Muscle layer of colon (tissue), 2 donors: ENCODE measurements at regions not wholly inside any gene's neighbourhood (a gene's known extent, or its start where the extent isn't known, plus 50 kb on each side); places are given as distances from the start of the nearest gene placed in this dataset.
A peak's percentile ranks its signal among the peaks of the same experiment; 100 is the strongest.
"Not testable (repeated sequence)": the region's sequence is repeated elsewhere in the genome, so short reads cannot be mapped to it uniquely, and the experiment has no call there.

ENCODE experiments used
- H3K27ac ChIP-seq: one replicate; pipeline ENCODE4 v1.7.0; 2013; ENCODE audit warnings: low read depth, mild to moderate bottlenecking, low read length, moderate library complexity
- H3K27me3 ChIP-seq, 2 donors: one replicate each; pipeline ENCODE4 v1.7.0; 2013; ENCODE audit warnings: low read length in 2 of 2, mild to moderate bottlenecking in 2 of 2; ENCODE audit not compliant: insufficient read depth in 2 of 2, control insufficient read depth in 1 of 2
- H3K36me3 ChIP-seq: one replicate; pipeline ENCODE4 v1.7.0; 2013; ENCODE audit warnings: mild to moderate bottlenecking, low read length; ENCODE audit not compliant: insufficient read depth
- H3K4me1 ChIP-seq: one replicate; pipeline ENCODE4 v1.7.0; 2013; ENCODE audit warnings: mild to moderate bottlenecking, low read length; ENCODE audit not compliant: insufficient read depth
- H3K4me3 ChIP-seq, 2 donors: one replicate each; pipeline ENCODE4 v1.7.0; 2013; ENCODE audit warnings: low read length in 2 of 2, low read depth in 1 of 2, mild to moderate bottlenecking in 1 of 2, moderate library complexity in 1 of 2
- H3K9ac ChIP-seq: one replicate; pipeline ENCODE4 v1.7.0; 2013; ENCODE audit warnings: low read length
- H3K9me3 ChIP-seq: one replicate; pipeline ENCODE4 v1.7.0; 2013; ENCODE audit warnings: mild to moderate bottlenecking, low read length
- donor health status: abdominal sarcoma.
- donor health status: Adenocarcinoma of cecum.

- H3K4me3 ChIP-seq: no peak overlapping the region
- H3K4me1 ChIP-seq: no peaks in the 10 kb centered on the region
Observed at GRCh38 chrX:40950546-40950945, 134.7 kb upstream of the USP9X start.

GRCh38 chrX:40951407-40951806 lies 133.8 kb upstream of the USP9X start:
- H3K9ac ChIP-seq, H3K4me1 ChIP-seq, H3K9me3 ChIP-seq, H3K27me3 ChIP-seq, H3K27ac ChIP-seq, H3K36me3 ChIP-seq, H3K4me3 ChIP-seq: not testable (repeated sequence)

More at GRCh38 chrX:40950546-40950945, 134.7 kb upstream of the USP9X start:
- no peaks in the 10 kb centered on the region for H3K36me3 ChIP-seq
- no peaks in the 10 kb centered on the region for H3K27me3 ChIP-seq
- H3K9ac ChIP-seq: no peak overlapping the region
- no peaks in the 10 kb centered on the region for H3K9me3 ChIP-seq
- no peak overlapping the region for H3K27ac ChIP-seq

GRCh38 chrX:40952855-40953254 lies 132.4 kb upstream of the USP9X start:
- no peaks in the 10 kb centered on the region for H3K27me3 ChIP-seq
- no peaks in the 10 kb centered on the region for H3K9me3 ChIP-seq
- H3K4me3 ChIP-seq: peak overlapping the region in 1 of 2 donors; percentile 2
- H3K4me1 ChIP-seq: no peaks in the 10 kb centered on the region
- H3K36me3 ChIP-seq: no peaks in the 10 kb centered on the region
- H3K27ac ChIP-seq: no peak overlapping the region
- no peak overlapping the region for H3K9ac ChIP-seq

GRCh38 chrX:40953369-40953768 lies 131.9 kb upstream of the USP9X start:
- Histone ChIP-seq H3K36me3 (no peaks in the 10 kb centered on the region), H3K4me1 (no peaks in the 10 kb centered on the region), H3K27me3 (no peaks in the 10 kb centered on the region), H3K4me3 (peak overlapping the region in 1 of 2 donors; percentile 2), H3K9ac (no peak overlapping the region), H3K9me3 (no peaks in the 10 kb centered on the region), H3K27ac (no peak overlapping the region)

DNA sequence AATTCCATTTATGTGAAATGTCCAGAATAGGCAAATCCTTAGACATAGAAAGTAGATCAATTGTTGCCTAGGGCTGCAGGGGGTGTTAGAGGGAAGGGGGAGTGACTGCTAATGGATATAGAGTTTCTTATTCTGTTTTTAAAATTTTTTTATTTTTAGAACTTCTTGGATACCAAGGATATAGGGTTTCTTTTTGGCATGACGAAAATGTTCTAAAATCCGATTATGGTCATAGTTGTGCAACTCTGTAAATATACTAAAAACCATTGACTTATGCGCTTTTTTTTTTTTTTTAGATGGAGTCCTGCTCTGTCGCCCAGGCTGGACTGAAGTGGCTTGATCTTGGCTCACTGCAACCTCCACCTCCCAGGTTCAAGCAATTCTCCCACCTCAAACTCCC lies 125.2 kb upstream of the USP9X start:
- Histone ChIP-seq H3K4me3 (no peak overlapping the region), H3K4me1 (no peaks in the 10 kb centered on the region), H3K36me3 (no peaks in the 10 kb centered on the region), H3K9ac (no peak overlapping the region), H3K27me3 (no peaks in the 10 kb centered on the region), H3K27ac (no peak overlapping the region), H3K9me3 (peaks cover 3% of the 10 kb centered on the region)

- Histone ChIP-seq H3K9me3 (peaks cover 3% of the 10 kb centered on the region), H3K27ac (no peak overlapping the region), H3K27me3 (no peaks in the 10 kb centered on the region), H3K4me1 (no peaks in the 10 kb centered on the region), H3K4me3 (no peak overlapping the region), H3K9ac (no peak overlapping the region), H3K36me3 (no peaks in the 10 kb centered on the region)
Observed at GRCh38 chrX:40962793-40963407, 122.3 kb upstream of the USP9X start.

- Histone ChIP-seq H3K9ac (no peak overlapping the region), H3K27me3 (no peaks in the 10 kb centered on the region), H3K4me1 (no peaks in the 10 kb centered on the region), H3K27ac (no peak overlapping the region), H3K9me3 (peaks cover 3% of the 10 kb centered on the region), H3K4me3 (no peak overlapping the region), H3K36me3 (no peaks in the 10 kb centered on the region)
Observed at GRCh38 chrX:40964008-40964407, 121.2 kb upstream of the USP9X start.

DNA sequence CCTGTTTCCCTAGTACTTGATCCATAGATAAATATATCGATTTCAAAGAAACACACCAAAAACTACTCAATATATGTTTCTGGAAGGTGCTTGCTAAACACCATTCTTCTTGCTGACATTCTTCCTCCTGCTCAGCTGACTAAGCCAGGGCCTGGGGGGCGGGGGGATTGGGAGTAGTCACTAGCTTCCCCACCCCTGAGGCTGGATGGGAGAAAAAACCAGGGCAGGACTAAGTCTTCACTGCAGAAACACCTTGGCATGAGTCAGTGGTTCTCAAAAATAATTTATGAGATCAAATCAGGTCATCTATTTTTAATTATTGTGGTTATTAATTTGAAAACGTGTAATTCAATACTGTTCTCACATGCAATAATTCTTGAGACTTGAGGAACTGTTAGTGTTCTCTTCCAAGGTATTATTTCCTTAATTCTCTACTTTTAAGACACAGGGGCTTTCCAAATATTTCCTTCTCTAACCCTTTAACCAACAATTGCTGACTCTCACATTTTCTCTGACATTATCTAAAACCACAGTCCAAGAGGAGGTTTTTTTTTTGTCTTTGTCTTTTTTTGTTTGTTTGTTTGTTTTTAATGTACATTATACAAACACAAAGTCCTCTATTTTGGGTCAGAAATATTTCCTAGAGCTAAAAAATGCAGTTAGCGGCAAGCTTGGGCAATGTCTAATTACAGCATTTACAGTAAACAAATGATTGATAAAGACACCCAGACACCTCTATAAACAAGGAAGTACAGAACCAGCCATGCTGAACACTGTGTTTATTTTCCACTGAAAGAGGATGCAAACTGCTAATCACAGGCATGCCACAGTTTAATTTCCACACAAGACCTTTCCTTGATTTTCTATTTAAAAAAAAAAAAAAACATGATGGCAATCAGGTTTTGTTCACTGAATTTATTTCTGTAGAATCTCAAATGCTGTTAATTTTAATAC lies 120.3 kb upstream of the USP9X start:
- peaks cover 3% of the 10 kb centered on the region for H3K9me3 ChIP-seq
- H3K36me3 ChIP-seq: no peaks in the 10 kb centered on the region
- no peaks in the 10 kb centered on the region for H3K27me3 ChIP-seq
- no peaks in the 10 kb centered on the region for H3K4me1 ChIP-seq
- no peak overlapping the region for H3K4me3 ChIP-seq
- H3K27ac ChIP-seq: no peak overlapping the region
- no peak overlapping the region for H3K9ac ChIP-seq

DNA sequence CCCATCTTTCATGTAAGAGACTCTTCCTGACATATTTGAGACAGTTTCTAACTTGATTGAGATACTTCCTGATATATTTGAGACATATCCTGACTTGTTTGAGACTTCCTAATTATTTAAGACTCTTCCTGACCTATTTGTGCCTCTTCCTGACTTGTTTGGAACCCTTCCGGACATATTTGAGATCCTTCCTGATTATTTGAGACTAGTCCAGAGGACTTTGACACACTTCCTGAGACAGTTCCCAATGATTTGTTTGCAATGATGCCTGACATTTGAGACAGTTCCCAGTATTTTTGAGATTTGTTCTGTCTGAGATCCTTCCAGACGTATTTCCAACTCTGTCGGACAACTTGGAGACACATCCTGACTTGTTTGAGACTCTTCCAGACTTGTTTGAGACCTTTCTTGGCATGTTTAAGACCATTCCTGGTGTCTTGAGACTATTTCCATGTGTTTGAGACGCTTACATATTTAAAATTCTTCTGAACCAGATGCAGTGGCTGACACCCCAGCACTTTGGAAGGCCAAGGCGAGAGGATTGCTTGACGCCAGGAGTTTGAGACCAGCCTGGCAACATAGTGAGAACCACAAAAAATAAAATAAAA lies 118.9 kb upstream of the USP9X start:
- no peaks in the 10 kb centered on the region for H3K36me3 ChIP-seq
- H3K27ac ChIP-seq: no peak overlapping the region
- no peaks in the 10 kb centered on the region for H3K27me3 ChIP-seq
- no peaks in the 10 kb centered on the region for H3K4me1 ChIP-seq
- H3K9ac ChIP-seq: no peak overlapping the region
- no peak overlapping the region for H3K4me3 ChIP-seq
- peaks cover 3% of the 10 kb centered on the region for H3K9me3 ChIP-seq

GRCh38 chrX:40968180-40968579 lies 117.1 kb upstream of the USP9X start:
- no peak overlapping the region for H3K4me3 ChIP-seq
- peaks cover 3% of the 10 kb centered on the region for H3K9me3 ChIP-seq
- H3K36me3 ChIP-seq: no peaks in the 10 kb centered on the region
- no peaks in the 10 kb centered on the region for H3K27me3 ChIP-seq
- H3K27ac ChIP-seq: no peak overlapping the region
- no peak overlapping the region for H3K9ac ChIP-seq
- H3K4me1 ChIP-seq: no peaks in the 10 kb centered on the region

GRCh38 chrX:40971736-40972135 lies 113.5 kb upstream of the USP9X start:
- H3K4me1 ChIP-seq: no peaks in the 10 kb centered on the region
- H3K4me3 ChIP-seq: no peak overlapping the region
- H3K27ac ChIP-seq: no peak overlapping the region
- H3K9ac ChIP-seq: no peak overlapping the region
- no peaks in the 10 kb centered on the region for H3K27me3 ChIP-seq
- H3K9me3 ChIP-seq: no peaks in the 10 kb centered on the region
- no peaks in the 10 kb centered on the region for H3K36me3 ChIP-seq
